GM10266 (cell line): ENCODE measurements at regions not wholly inside any gene's neighbourhood (a gene's known extent, or its start where the extent isn't known, plus 50 kb on each side); places are given as distances from the start of the nearest gene placed in this dataset.

Source experiments
- DNase-seq: peaks from one replicate; pipeline ENCODE4 v3.0.0; 2012; ENCODE audit errors: extremely low spot score
- CTCF ChIP-seq: IDR thresholded peaks from 2 replicates; pipeline ENCODE4 v1.5.1; 2012; ENCODE audit warnings: mild to moderate bottlenecking, low read depth; ENCODE audit not compliant: control insufficient read depth, insufficient read depth; ENCODE audit errors: missing control alignments

DNA sequence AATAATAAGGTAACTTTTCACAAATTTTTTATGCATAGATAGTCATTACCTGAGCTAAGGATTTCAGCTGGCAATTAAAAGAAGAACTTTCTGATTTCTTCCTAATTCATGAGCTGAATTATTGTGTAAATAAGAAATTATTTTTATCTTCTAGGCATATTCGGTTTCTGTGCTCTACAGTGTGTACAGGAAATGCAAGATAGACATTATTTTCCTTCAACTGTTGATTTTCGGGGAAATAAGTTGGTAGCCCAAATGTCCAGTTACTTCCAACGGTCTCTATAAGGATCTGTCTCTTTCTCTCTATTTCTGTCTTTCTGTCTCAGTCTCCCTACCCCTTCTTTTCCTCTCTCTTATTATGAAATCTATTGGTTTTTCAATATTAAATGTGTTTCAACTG is 137.3 kb upstream of the CLNK start:
- TF ChIP-seq CTCF, result no peak
- no peak for DNase-seq

- TF ChIP-seq CTCF, result no peak
- DNase-seq, result no peak
Observed at GRCh38 chr4:10816571-10816970, 132.0 kb upstream of the CLNK start.

- no peak for TF ChIP-seq CTCF
- no peak for DNase-seq
Observed at GRCh38 chr4:10811991-10812390, 127.4 kb upstream of the CLNK start.

DNA sequence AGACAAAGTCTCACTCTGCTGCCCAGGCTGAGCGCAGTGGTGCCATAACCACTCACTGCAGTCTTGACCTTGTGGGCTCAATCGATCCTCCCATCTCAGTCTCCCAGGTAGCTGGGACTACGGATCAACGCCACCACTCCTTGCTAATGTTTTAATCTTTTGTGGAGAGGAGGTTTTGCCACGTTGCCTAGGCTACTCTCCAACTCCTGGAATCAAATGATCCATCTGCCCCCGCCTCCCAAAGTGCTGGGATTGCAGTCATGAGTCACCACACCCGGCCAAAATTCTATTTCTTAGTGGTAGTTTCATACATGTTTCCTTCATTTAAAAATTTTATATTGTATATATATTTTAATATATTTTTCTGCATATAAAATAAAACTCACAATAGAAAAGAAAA is 125.8 kb upstream of the CLNK start:
- TF ChIP-seq CTCF, result no peak
- no peak for DNase-seq

DNA sequence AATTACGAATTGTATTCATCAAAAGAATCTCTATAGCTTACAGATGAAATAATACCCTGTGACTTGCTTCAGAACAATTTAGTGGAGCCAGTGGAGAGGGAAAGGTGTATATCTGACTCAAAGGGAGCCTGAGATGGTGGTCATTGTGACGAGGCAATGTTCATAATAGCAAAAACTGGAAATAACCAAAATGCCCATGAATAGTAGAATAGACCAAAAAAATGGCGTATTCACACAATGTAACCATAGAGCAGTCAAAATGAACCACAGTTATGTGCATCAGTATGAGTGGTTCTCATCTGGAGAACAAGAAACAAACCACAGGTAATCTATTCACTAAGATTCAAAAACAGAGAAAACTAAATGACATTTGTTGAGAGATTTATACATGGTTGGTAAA is 125.3 kb upstream of the CLNK start:
- no peak for TF ChIP-seq CTCF
- no peak for DNase-seq

- TF ChIP-seq CTCF, result no peak
- no peak for DNase-seq
Observed at GRCh38 chr4:10808591-10808990, 124.0 kb upstream of the CLNK start.

GRCh38 chr4:10806953-10807645 is 122.5 kb upstream of the CLNK start:
- TF ChIP-seq CTCF, result no peak
- DNase-seq, result no peak
